GM23338 (cell line): ENCODE measurements at regions not wholly inside any gene's neighbourhood (a gene's known extent, or its start where the extent isn't known, plus 50 kb on each side); places are given as distances from the start of the nearest gene placed in this dataset.
A peak's percentile ranks its signal among the peaks of the same experiment; 100 is the strongest.

ENCODE experiments used
- ATAC-seq: fragments of 200-7000 bp; cut with Tn5 transposase; 3 replicates; pipeline ENCODE4 v1.9.1; 2020
- DNase-seq: peaks from one replicate; pipeline ENCODE4 v3.0.0-alpha.2; 2015; ENCODE audit warnings: low spot score
- H2AFZ ChIP-seq: fragments of 200-600 bp; sonication (generic); 2 replicates; pipeline ENCODE4 v1.8.0; 2016; ENCODE audit warnings: antibody characterized with exemption, mild to moderate bottlenecking, moderate library complexity
- H3F3A ChIP-seq: fragments of 200-600 bp; sonication (generic); replicated peaks from 2 replicates; pipeline ENCODE4 v1.8.0; 2017; ENCODE audit warnings: antibody characterized with exemption, mixed run types, low read depth
- H3K27ac ChIP-seq: fragments of 200-600 bp; sonication (generic); 2 replicates; pipeline ENCODE4 v1.6.1; 2016; ENCODE audit warnings: low read depth
- H3K27me3 ChIP-seq: fragments of 200-600 bp; sonication (generic); 2 replicates; pipeline ENCODE4 v1.8.0; 2016; ENCODE audit warnings: mild to moderate bottlenecking, mixed run types, moderate library complexity; ENCODE audit not compliant: insufficient read depth
- H3K36me3 ChIP-seq: fragments of 200-600 bp; sonication (generic); 2 replicates; pipeline ENCODE4 v1.8.0; 2016; ENCODE audit warnings: mild to moderate bottlenecking; ENCODE audit not compliant: insufficient read depth
- H3K4me1 ChIP-seq: fragments of 200-600 bp; sonication (generic); 2 replicates; pipeline ENCODE4 v1.8.0; 2016; ENCODE audit warnings: mild to moderate bottlenecking, moderate library complexity; ENCODE audit not compliant: insufficient read depth
- H3K4me2 ChIP-seq: fragments of 200-600 bp; sonication (generic); 2 replicates; pipeline ENCODE4 v1.7.1; 2017; ENCODE audit warnings: mixed run types
- H3K4me3 ChIP-seq: fragments of 200-600 bp; sonication (generic); 2 replicates; pipeline ENCODE4 v1.6.1; 2016; ENCODE audit warnings: mixed run types
- H3K79me2 ChIP-seq: fragments of 200-600 bp; sonication (generic); replicated peaks from 2 replicates; pipeline ENCODE4 v1.8.0; 2017; ENCODE audit warnings: mild to moderate bottlenecking; ENCODE audit not compliant: insufficient read depth
- H3K9me2 ChIP-seq: fragments of 200-600 bp; sonication (generic); 2 replicates; pipeline ENCODE4 v1.8.0; 2017; ENCODE audit not compliant: insufficient read depth
- H4K20me1 ChIP-seq: fragments of 200-600 bp; sonication (generic); replicated peaks from 2 replicates; pipeline ENCODE4 v1.8.0; 2017; ENCODE audit warnings: mild to moderate bottlenecking; ENCODE audit not compliant: insufficient read depth
- H3K27ac Mint-ChIP-seq: 2 replicates; pipeline ENCODE4 v1.8.0; 2020; ENCODE audit warnings: inconsistent platforms, mild to moderate bottlenecking, moderate library complexity, mixed read lengths
- H3K27me3 Mint-ChIP-seq: 3 replicates; pipeline ENCODE4 v1.8.0; 2022; ENCODE audit warnings: low read depth, mild to moderate bottlenecking, moderate library complexity, mixed read lengths, inconsistent platforms; ENCODE audit not compliant: insufficient read depth, poor library complexity
- H3K36me3 Mint-ChIP-seq: 3 replicates; pipeline ENCODE4 v1.8.0; 2021; ENCODE audit warnings: low read depth, mild to moderate bottlenecking, inconsistent platforms, moderate library complexity, mixed read lengths
- H3K4me1 Mint-ChIP-seq: 3 replicates; pipeline ENCODE4 v1.8.0; 2020; ENCODE audit warnings: mild to moderate bottlenecking, inconsistent platforms, mixed read lengths
- H3K4me3 Mint-ChIP-seq: 3 replicates; pipeline ENCODE4 v1.8.0; 2021; ENCODE audit warnings: moderate library complexity, mild to moderate bottlenecking, inconsistent platforms, mixed read lengths
- H3K9me3 Mint-ChIP-seq: 3 replicates; pipeline ENCODE4 v1.8.0; 2020; ENCODE audit warnings: moderate library complexity, mild to moderate bottlenecking, inconsistent platforms, mixed read lengths
- CREB1 ChIP-seq: fragments of 250-450 bp; sonication (Bioruptor Pico); IDR thresholded peaks from 2 replicates; pipeline ENCODE4 v1.5.0; 2020; ENCODE audit warnings: low read depth, mild to moderate bottlenecking, moderate library complexity
- EZH2 ChIP-seq: fragments of 200-600 bp; sonication (generic); IDR thresholded peaks from one replicate; pipeline ENCODE4 v1.8.0; 2017; ENCODE audit warnings: antibody characterized with exemption, mild to moderate bottlenecking, low read depth; ENCODE audit not compliant: unreplicated experiment
- EZH2phosphoT487 ChIP-seq: fragments of 200-600 bp; sonication (generic); IDR thresholded peaks from one replicate; pipeline ENCODE4 v1.8.1; 2018; ENCODE audit warnings: antibody characterized with exemption; ENCODE audit not compliant: unreplicated experiment
- JUNB ChIP-seq: IDR thresholded peaks from one replicate; pipeline ENCODE4 v1.6.1; 2016; ENCODE audit warnings: antibody characterized with exemption; ENCODE audit not compliant: unreplicated experiment
- NANOG ChIP-seq: IDR thresholded peaks from 2 replicates; pipeline ENCODE4 v1.6.1; 2016; ENCODE audit warnings: antibody characterized with exemption, borderline replicate concordance
- POLR2AphosphoS5 ChIP-seq: IDR thresholded peaks from 2 replicates; pipeline ENCODE4 v1.6.1; 2016; ENCODE audit warnings: antibody characterized with exemption, low read depth
- STAT1 ChIP-seq: IDR thresholded peaks from one replicate; pipeline ENCODE4 v1.6.1; 2016; ENCODE audit warnings: antibody characterized with exemption; ENCODE audit not compliant: unreplicated experiment
- ZNF114 ChIP-seq: fragments of 250-450 bp; sonication (Bioruptor Pico); IDR thresholded peaks from 2 replicates; pipeline ENCODE4 v1.5.0; 2020; ENCODE audit warnings: mild to moderate bottlenecking, moderate library complexity
- ZNF331 ChIP-seq: fragments of 250-450 bp; sonication (Bioruptor Pico); IDR thresholded peaks from 2 replicates; pipeline ENCODE4 v1.5.0; 2020; ENCODE audit warnings: low read depth, mild to moderate bottlenecking, moderate library complexity
- ZNF462 ChIP-seq: fragments of 250-450 bp; sonication (Bioruptor Pico); IDR thresholded peaks from 2 replicates; pipeline ENCODE4 v1.5.0; 2020; ENCODE audit warnings: mild to moderate bottlenecking, moderate library complexity
- TF ChIP-seq, protein P1 (sequence below), 2 experiments: fragments of 200-600 bp in 1 of 2; sonication (generic) in 1 of 2; conservative IDR thresholded peaks; 2 replicates each; pipeline versions ENCODE4 v1.5.1 to v1.6.1; 2016 to 2017; ENCODE audit warnings: antibody characterized with exemption in 2 of 2, low read depth in 2 of 2, mild to moderate bottlenecking in 2 of 2, moderate library complexity in 1 of 2
- TF ChIP-seq, protein P2 (sequence below): IDR thresholded peaks from 2 replicates; pipeline ENCODE4 v1.6.1; 2016; ENCODE audit warnings: antibody characterized with exemption
- TF ChIP-seq, protein P3 (sequence below): IDR thresholded peaks from one replicate; pipeline ENCODE4 v1.6.1; 2018; ENCODE audit warnings: antibody characterized with exemption; ENCODE audit not compliant: unreplicated experiment

GRCh38 chr1:239023732-239024360 lies 362.5 kb upstream of the CHRM3 start:
- Mint-ChIP-seq H3K9me3 (no peaks in the 10 kb centered on the region), H3K4me3 (no peak overlapping the region), H3K27me3 (no peaks in the 10 kb centered on the region), H3K27ac (no peak overlapping the region), H3K36me3 (no peaks in the 10 kb centered on the region), H3K4me1 (peaks cover 4% of the 10 kb centered on the region; the same call in 2 of the 3 replicates)
- TF ChIP-seq POLR2AphosphoS5 (no peak), STAT1 (no peak), ZNF331 (CRISPR knock-in tag) (no peak), CREB1 (CRISPR knock-in tag) (no peak), ZNF462 (CRISPR knock-in tag) (no peak), NANOG (no peak), ZNF114 (CRISPR knock-in tag) (no peak), EZH2 (no peak), JUNB (no peak), EZH2phosphoT487 (no peak)
- TF ChIP-seq, protein P1, sequence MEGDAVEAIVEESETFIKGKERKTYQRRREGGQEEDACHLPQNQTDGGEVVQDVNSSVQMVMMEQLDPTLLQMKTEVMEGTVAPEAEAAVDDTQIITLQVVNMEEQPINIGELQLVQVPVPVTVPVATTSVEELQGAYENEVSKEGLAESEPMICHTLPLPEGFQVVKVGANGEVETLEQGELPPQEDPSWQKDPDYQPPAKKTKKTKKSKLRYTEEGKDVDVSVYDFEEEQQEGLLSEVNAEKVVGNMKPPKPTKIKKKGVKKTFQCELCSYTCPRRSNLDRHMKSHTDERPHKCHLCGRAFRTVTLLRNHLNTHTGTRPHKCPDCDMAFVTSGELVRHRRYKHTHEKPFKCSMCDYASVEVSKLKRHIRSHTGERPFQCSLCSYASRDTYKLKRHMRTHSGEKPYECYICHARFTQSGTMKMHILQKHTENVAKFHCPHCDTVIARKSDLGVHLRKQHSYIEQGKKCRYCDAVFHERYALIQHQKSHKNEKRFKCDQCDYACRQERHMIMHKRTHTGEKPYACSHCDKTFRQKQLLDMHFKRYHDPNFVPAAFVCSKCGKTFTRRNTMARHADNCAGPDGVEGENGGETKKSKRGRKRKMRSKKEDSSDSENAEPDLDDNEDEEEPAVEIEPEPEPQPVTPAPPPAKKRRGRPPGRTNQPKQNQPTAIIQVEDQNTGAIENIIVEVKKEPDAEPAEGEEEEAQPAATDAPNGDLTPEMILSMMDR (conservative IDR thresholded peaks at IDR 0.05; ENCODE audit: low read depth in 2 of 2): no peak
- TF ChIP-seq, protein P2, sequence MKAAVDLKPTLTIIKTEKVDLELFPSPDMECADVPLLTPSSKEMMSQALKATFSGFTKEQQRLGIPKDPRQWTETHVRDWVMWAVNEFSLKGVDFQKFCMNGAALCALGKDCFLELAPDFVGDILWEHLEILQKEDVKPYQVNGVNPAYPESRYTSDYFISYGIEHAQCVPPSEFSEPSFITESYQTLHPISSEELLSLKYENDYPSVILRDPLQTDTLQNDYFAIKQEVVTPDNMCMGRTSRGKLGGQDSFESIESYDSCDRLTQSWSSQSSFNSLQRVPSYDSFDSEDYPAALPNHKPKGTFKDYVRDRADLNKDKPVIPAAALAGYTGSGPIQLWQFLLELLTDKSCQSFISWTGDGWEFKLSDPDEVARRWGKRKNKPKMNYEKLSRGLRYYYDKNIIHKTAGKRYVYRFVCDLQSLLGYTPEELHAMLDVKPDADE: no peak
- TF ChIP-seq, protein P3, sequence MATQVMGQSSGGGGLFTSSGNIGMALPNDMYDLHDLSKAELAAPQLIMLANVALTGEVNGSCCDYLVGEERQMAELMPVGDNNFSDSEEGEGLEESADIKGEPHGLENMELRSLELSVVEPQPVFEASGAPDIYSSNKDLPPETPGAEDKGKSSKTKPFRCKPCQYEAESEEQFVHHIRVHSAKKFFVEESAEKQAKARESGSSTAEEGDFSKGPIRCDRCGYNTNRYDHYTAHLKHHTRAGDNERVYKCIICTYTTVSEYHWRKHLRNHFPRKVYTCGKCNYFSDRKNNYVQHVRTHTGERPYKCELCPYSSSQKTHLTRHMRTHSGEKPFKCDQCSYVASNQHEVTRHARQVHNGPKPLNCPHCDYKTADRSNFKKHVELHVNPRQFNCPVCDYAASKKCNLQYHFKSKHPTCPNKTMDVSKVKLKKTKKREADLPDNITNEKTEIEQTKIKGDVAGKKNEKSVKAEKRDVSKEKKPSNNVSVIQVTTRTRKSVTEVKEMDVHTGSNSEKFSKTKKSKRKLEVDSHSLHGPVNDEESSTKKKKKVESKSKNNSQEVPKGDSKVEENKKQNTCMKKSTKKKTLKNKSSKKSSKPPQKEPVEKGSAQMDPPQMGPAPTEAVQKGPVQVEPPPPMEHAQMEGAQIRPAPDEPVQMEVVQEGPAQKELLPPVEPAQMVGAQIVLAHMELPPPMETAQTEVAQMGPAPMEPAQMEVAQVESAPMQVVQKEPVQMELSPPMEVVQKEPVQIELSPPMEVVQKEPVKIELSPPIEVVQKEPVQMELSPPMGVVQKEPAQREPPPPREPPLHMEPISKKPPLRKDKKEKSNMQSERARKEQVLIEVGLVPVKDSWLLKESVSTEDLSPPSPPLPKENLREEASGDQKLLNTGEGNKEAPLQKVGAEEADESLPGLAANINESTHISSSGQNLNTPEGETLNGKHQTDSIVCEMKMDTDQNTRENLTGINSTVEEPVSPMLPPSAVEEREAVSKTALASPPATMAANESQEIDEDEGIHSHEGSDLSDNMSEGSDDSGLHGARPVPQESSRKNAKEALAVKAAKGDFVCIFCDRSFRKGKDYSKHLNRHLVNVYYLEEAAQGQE: no peak
- Histone ChIP-seq H3K27ac (no peak overlapping the region), H3K27me3 (no peaks in the 10 kb centered on the region), H3K79me2 (no peaks in the 10 kb centered on the region), H3K4me1 (no peaks in the 10 kb centered on the region), H3F3A (no peaks in the 10 kb centered on the region), H3K4me3 (no peak overlapping the region), H3K36me3 (no peaks in the 10 kb centered on the region), H4K20me1 (no peaks in the 10 kb centered on the region), H2AFZ (0 out of 2 replicates have a peak overlapping the region, but pooled peaks have one; percentile 5), H3K9me2 (no peaks in the 10 kb centered on the region; the same call in 1 of the 2 replicates), H3K4me2 (no peak overlapping the region)
- DNase-seq (no peak), ATAC-seq (no peak)
